GM12878 (cell line): ENCODE measurements at regions not wholly inside any gene's neighbourhood (a gene's known extent, or its start where the extent isn't known, plus 50 kb on each side); places are given as distances from the start of the nearest gene placed in this dataset.

Experiments used
- ATAC-seq: fragments of 200-7000 bp; cut with Tn5 transposase; 3 replicates; pipeline ENCODE4 v1.9.1; 2020; ENCODE audit warnings: mild to moderate bottlenecking, moderate library complexity
- BruUV-seq: library from RNA; stranded (reverse); fragments of 400-500 nt; replicated peaks from 2 replicates; lab custom pipeline; 2021; lab: Mats Ljungman, UMichigan
- CTCF ChIA-PET: fragments of 300-600 bp; sonication (Branson Sonifier 250); formaldehyde crosslinking; extraction: SDS; loops from one replicate; lab custom pipeline; 2021; ENCODE audit warnings: inconsistent platforms; lab: Yijun Ruan, JAX
- POLR2A ChIA-PET: fragments of 350-600 bp; formaldehyde crosslinking; extraction: SDS; loops from one replicate; lab custom pipeline; 2021; ENCODE audit warnings: inconsistent platforms; lab: Charles Lee
- RAD21 ChIA-PET: fragments of 300-600 bp; sonication (Branson Sonifier 250); formaldehyde crosslinking; loops from one replicate; lab custom pipeline; 2023; ENCODE audit warnings: antibody characterized with exemption; ENCODE audit not compliant: unreplicated experiment; lab: Charles Lee
- SMC1A ChIA-PET: fragments of 300-600 bp; sonication (Branson Sonifier 250); formaldehyde crosslinking; loops from one replicate; lab custom pipeline; 2023; ENCODE audit not compliant: unreplicated experiment, uncharacterized antibody; lab: Charles Lee
- DNase-seq: peaks from one replicate; pipeline ENCODE4 v3.0.0-alpha.2; 2011; ENCODE audit warnings: low read depth, low spot score
- FAIRE-seq: peaks from 3 replicates; lab custom pipeline; 2011; peaks lifted over from hg19 to GRCh38; lab: Jason Lieb, UNC
- H2AFZ ChIP-seq: 2 replicates; pipeline ENCODE4 v1.6.0; 2011; ENCODE audit warnings: low read depth, low read length, control low read depth; ENCODE audit not compliant: control insufficient read depth
- H3K27ac ChIP-seq: 2 replicates; pipeline ENCODE4 v1.5.1; 2011; ENCODE audit warnings: control low read depth; ENCODE audit not compliant: control insufficient read depth, insufficient read depth
- H3K27me3 ChIP-seq, 2 experiments: replicated peaks in 1 of 2; 2 replicates each; pipeline versions ENCODE4 v1.6.0 to v1.6.1; 2011; ENCODE audit warnings: low read length in 1 of 2; ENCODE audit not compliant: control insufficient read depth in 2 of 2, insufficient read depth in 2 of 2
- H3K36me3 ChIP-seq, 2 experiments: 2 replicates each; pipeline ENCODE4 v1.5.1; 2011; ENCODE audit warnings: low read length in 1 of 2; ENCODE audit not compliant: control insufficient read depth in 2 of 2, insufficient read depth in 2 of 2
- H3K4me1 ChIP-seq: 2 replicates; pipeline ENCODE4 v1.6.1; 2011; ENCODE audit warnings: mild to moderate bottlenecking, low read length, moderate library complexity, mixed read lengths; ENCODE audit not compliant: control insufficient read depth, insufficient read depth
- H3K4me2 ChIP-seq: 2 replicates; pipeline ENCODE4 v1.6.0; 2011; ENCODE audit warnings: control low read depth; ENCODE audit not compliant: control insufficient read depth, insufficient read depth
- H3K4me3 ChIP-seq: fragments of 200-600 bp; sonication (generic); 2 replicates; pipeline ENCODE4 v1.5.1; 2016
- H3K79me2 ChIP-seq: 2 replicates; pipeline ENCODE4 v1.6.0; 2011; ENCODE audit warnings: low read length; ENCODE audit not compliant: control insufficient read depth, insufficient read depth
- H3K9ac ChIP-seq: 2 replicates; pipeline ENCODE4 v1.8.0; 2011; ENCODE audit warnings: low read length, control low read depth, mixed read lengths; ENCODE audit not compliant: control insufficient read depth, insufficient read depth
- H3K9me3 ChIP-seq: replicated peaks from 3 replicates; pipeline ENCODE4 v1.5.1; 2011; ENCODE audit warnings: mild to moderate bottlenecking, low read length; ENCODE audit not compliant: control insufficient read depth, insufficient read depth
- H4K20me1 ChIP-seq: 2 replicates; pipeline ENCODE4 v1.6.0; 2011; ENCODE audit not compliant: control insufficient read depth, insufficient read depth
- FOXM1 ChIP-seq: IDR thresholded peaks from 2 replicates; pipeline ENCODE4 v1.6.1; 2012; ENCODE audit warnings: low read depth, mild to moderate bottlenecking, inconsistent platforms, low read length, moderate library complexity
- JUNB ChIP-seq: IDR thresholded peaks from 2 replicates; pipeline ENCODE4 v1.6.1; 2016; ENCODE audit warnings: antibody characterized with exemption, mild to moderate bottlenecking
- NBN ChIP-seq: fragments of 450-650 bp; IDR thresholded peaks from 2 replicates; pipeline ENCODE4 v1.6.1; 2016
- NFIC ChIP-seq: IDR thresholded peaks from 2 replicates; pipeline ENCODE4 v1.6.1; 2012; ENCODE audit warnings: low read depth, mild to moderate bottlenecking, inconsistent platforms, low read length, moderate library complexity
- NR2C2 ChIP-seq: IDR thresholded peaks from 2 replicates; pipeline ENCODE4 v1.6.1; 2011; ENCODE audit warnings: borderline replicate concordance, low read depth; ENCODE audit not compliant: control insufficient read depth, insufficient read length
- RAD21 ChIP-seq: IDR thresholded peaks from 2 replicates; pipeline ENCODE4 v1.6.1; 2011; ENCODE audit warnings: mild to moderate bottlenecking, low read depth, low read length, moderate library complexity; ENCODE audit not compliant: insufficient read depth
- WGBS: methylation state at CpG from one replicate; pipeline ENCODE4 v1.1.6; 2016; ENCODE audit warnings: low lambda C conversion rate; ENCODE audit not compliant: insufficient replicate concordance, insufficient coverage; ENCODE audit errors: missing lambda C conversion rate; 5-methylcytosine and 5-hydroxymethylcytosine counted together
- in situ Hi-C: fragments of 300-500 bp; cut with MboI; formaldehyde crosslinking; loops from 9 replicates; pipeline ENCODE4 v1.14.3; 2018; ENCODE audit warnings: mixed read lengths
- intact Hi-C: fragments of 100-400 bp; cut with micrococcal nuclease; formaldehyde crosslinking; loops from one replicate; pipeline ENCODE4 v1.14.2; 2022; ENCODE audit not compliant: unreplicated experiment
- TF ChIP-seq, protein P1 (sequence below): fragments of 450-650 bp; IDR thresholded peaks from 2 replicates; pipeline ENCODE4 v1.6.1; 2017; ENCODE audit warnings: borderline replicate concordance
- TF ChIP-seq, protein P2 (sequence below): IDR thresholded peaks from 2 replicates; pipeline ENCODE4 v1.6.1; 2012; ENCODE audit warnings: low read depth, low read length, improper control_type of control experiment

DNA sequence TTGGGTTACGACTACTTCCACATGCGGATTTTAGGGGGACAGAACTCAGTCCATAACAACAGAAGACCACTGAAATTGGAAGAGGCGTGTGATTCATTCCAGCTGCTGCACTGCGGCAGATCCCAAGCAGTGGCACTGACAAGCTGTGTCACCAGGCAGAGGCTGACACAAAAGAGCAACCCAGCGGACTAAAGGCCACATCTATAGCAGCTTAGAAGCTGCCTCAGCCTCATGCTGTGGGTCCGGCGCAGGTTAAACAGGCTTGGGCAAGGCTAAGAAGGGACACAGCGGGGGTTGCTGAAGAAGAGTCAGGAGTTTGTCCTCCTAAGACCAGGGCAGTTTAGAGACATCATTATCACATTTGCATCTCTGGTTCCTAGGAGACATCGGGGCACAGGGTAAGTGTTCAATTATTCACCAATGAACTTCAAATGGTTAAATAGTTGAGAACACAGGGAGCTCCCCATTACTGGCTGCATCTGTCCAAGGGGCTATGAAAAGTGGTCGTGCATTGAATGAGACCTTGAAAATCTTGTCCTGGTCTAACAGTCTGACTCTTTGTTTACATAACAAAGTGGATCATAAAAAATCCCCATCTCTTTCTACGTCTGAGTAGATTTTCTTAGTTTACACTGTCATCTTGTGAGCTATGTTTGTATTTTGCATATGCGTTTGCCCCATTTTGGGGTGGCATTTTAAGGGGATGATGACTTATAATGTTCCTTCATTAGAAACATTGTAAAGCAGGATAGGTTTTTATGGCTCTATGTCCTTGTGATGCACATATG, 162.3 kb upstream of the TRIB2 start:
- H3K27ac ChIP-seq: no peak overlapping the region
- peaks cover 2% of the 10 kb centered on the region; the same call in 1 of the 3 replicates for H3K9me3 ChIP-seq
- no peak for DNase-seq
- ChIA-PET POLR2A (no interaction called here), SMC1A (interaction anchor here (0.6 to 1.9 kb wide), 5 partner anchors 9 to 87 kb away, joined by 3 to 5 read pairs (median 3); no protein-coding TSS in a partner anchor), CTCF (interaction anchor here (0.6 kb wide), 1 partner anchor 10 kb away, joined by 3 read pairs; no protein-coding TSS in a partner anchor), RAD21 (no interaction called here)
- no TSS peak for BruUV-seq
- no peak for FAIRE-seq
- in situ Hi-C loops: no loop called here
- WGBS: 57% methylated on average over 12 of the region's 12 CpGs
- no peaks in the 10 kb centered on the region for H3K79me2 ChIP-seq
- no peak overlapping the region for H3K9ac ChIP-seq
- no peaks in the 10 kb centered on the region for H4K20me1 ChIP-seq
- no peak overlapping the region for H2AFZ ChIP-seq
- intact Hi-C loops: no loop called here
- H3K4me3 ChIP-seq: no peak overlapping the region
- peaks cover 11% of the 10 kb centered on the region for H3K4me1 ChIP-seq
- no peaks in the 10 kb centered on the region for H3K36me3 ChIP-seq
- no peaks in the 10 kb centered on the region for H3K27me3 ChIP-seq
- no peak for TF ChIP-seq NBN
- TF ChIP-seq NR2C2: no peak
- TF ChIP-seq RAD21: 0 out of 2 replicates have a peak, but pooled peaks have one; percentile 10
- H3K4me2 ChIP-seq: no peak overlapping the region
- ATAC-seq: peak; percentile 50

DNA sequence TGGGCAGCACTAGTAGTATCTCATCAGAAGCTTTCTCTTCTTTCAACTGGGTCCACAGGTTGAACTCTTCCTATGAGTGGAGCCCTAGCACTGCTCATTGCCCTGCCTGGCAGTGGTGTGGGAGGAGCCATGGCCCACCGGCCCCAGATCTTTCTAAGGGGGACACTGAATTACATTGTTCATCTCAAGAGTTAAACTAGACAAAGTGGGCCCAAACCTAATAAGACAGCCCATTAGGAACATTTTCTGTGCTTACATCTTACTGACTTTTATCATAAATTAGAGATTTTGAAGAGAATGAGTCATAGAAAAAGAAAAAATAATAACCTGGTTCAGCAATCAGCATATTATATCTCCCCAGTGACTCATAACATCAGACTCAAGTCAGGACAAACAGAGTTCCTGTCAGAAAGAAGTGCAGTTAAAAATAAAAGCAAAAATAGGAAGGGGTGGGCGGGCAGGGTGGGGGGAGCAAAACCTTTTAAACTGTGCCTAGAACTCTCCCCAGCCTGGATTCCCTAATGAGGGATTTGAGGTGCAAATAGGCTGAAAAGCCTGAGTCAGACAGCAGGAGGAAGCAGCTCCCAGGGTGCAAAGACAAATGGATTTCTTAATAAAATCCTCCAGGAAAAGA, 161.6 kb upstream of the TRIB2 start:
- TF ChIP-seq RAD21 (peak; percentile 20; the same call in 1 of the 2 replicates), JUNB (0 out of 2 replicates have a peak, but pooled peaks have one; percentile 32), FOXM1 (no peak), NFIC (0 out of 2 replicates have a peak, but pooled peaks have one; percentile 27)
- TF ChIP-seq, protein P1, sequence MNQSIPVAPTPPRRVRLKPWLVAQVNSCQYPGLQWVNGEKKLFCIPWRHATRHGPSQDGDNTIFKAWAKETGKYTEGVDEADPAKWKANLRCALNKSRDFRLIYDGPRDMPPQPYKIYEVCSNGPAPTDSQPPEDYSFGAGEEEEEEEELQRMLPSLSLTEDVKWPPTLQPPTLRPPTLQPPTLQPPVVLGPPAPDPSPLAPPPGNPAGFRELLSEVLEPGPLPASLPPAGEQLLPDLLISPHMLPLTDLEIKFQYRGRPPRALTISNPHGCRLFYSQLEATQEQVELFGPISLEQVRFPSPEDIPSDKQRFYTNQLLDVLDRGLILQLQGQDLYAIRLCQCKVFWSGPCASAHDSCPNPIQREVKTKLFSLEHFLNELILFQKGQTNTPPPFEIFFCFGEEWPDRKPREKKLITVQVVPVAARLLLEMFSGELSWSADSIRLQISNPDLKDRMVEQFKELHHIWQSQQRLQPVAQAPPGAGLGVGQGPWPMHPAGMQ: no peak
- TF ChIP-seq, protein P2, sequence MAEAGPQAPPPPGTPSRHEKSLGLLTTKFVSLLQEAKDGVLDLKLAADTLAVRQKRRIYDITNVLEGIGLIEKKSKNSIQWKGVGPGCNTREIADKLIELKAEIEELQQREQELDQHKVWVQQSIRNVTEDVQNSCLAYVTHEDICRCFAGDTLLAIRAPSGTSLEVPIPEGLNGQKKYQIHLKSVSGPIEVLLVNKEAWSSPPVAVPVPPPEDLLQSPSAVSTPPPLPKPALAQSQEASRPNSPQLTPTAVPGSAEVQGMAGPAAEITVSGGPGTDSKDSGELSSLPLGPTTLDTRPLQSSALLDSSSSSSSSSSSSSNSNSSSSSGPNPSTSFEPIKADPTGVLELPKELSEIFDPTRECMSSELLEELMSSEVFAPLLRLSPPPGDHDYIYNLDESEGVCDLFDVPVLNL: no peak
- H3K79me2 ChIP-seq: no peaks in the 10 kb centered on the region
- H3K27ac ChIP-seq: no peak overlapping the region
- ATAC-seq (peak; percentile 83), FAIRE-seq (no peak), DNase-seq (no peak)
- SMC1A ChIA-PET: interaction anchor here (0.6 to 1.9 kb wide), 5 partner anchors 10 to 234 kb away, joined by 3 to 5 read pairs (median 4); no protein-coding TSS in a partner anchor
- BruUV-seq: no TSS peak
- no peaks in the 10 kb centered on the region for H4K20me1 ChIP-seq
- 5% methylated on average over 2 of the region's 2 CpGs for WGBS
- H3K4me1 ChIP-seq: peaks cover 11% of the 10 kb centered on the region
- RAD21 ChIA-PET: interaction anchor here (0.5 kb wide), 1 partner anchor 62 kb away, joined by 3 read pairs; no protein-coding TSS in a partner anchor
- peaks cover 2% of the 10 kb centered on the region; the same call in 1 of the 3 replicates for H3K9me3 ChIP-seq
- H3K27me3 ChIP-seq: no peaks in the 10 kb centered on the region
- no peak overlapping the region for H3K4me2 ChIP-seq
- no peak overlapping the region for H3K4me3 ChIP-seq
- POLR2A ChIA-PET: no interaction called here
- CTCF ChIA-PET: interaction anchor here (0.7 to 0.9 kb wide), 2 partner anchors 117 to 122 kb away, joined by 3 read pairs; no protein-coding TSS in a partner anchor
- no peak overlapping the region for H3K9ac ChIP-seq
- intact Hi-C loops (no loop called here), in situ Hi-C loops (no loop called here)
- H3K36me3 ChIP-seq: no peaks in the 10 kb centered on the region
- no peak overlapping the region for H2AFZ ChIP-seq
